Chondrocyte (in vitro differentiated cells): ENCODE measurements at regions not wholly inside any gene's neighbourhood (a gene's known extent, or its start where the extent isn't known, plus 50 kb on each side); places are given as distances from the start of the nearest gene placed in this dataset.

Experiments used
- DNase-seq: peaks from one replicate; pipeline ENCODE4 v3.0.0; 2021; ENCODE audit warnings: mixed read lengths, low spot score
- H3K27ac Mint-ChIP-seq: one replicate; pipeline ENCODE4 v1.8.0; 2021; ENCODE audit warnings: mild to moderate bottlenecking, moderate library complexity, mixed read lengths; ENCODE audit not compliant: unreplicated experiment
- H3K27me3 Mint-ChIP-seq: 2 replicates; pipeline ENCODE4 v1.8.0; 2021; ENCODE audit warnings: low read depth, mixed read lengths
- H3K36me3 Mint-ChIP-seq: 2 replicates; pipeline ENCODE4 v1.8.0; 2021; ENCODE audit warnings: low read depth, mixed read lengths
- H3K4me1 Mint-ChIP-seq: 2 replicates; pipeline ENCODE4 v1.8.0; 2021; ENCODE audit warnings: low read depth, mild to moderate bottlenecking, mixed read lengths
- H3K4me3 Mint-ChIP-seq: one replicate; pipeline ENCODE4 v1.8.0; 2021; ENCODE audit warnings: mild to moderate bottlenecking, moderate library complexity, mixed read lengths; ENCODE audit not compliant: unreplicated experiment
- H3K9me3 Mint-ChIP-seq: 2 replicates; pipeline ENCODE4 v1.8.0; 2021; ENCODE audit warnings: low read depth, mixed read lengths
- TF ChIP-seq, protein P1 (sequence below): fragments of 200-600 bp; sonication (generic); IDR thresholded peaks from 2 replicates; pipeline ENCODE4 v1.5.0; 2021; ENCODE audit warnings: antibody characterized with exemption, mild to moderate bottlenecking, moderate library complexity

DNA sequence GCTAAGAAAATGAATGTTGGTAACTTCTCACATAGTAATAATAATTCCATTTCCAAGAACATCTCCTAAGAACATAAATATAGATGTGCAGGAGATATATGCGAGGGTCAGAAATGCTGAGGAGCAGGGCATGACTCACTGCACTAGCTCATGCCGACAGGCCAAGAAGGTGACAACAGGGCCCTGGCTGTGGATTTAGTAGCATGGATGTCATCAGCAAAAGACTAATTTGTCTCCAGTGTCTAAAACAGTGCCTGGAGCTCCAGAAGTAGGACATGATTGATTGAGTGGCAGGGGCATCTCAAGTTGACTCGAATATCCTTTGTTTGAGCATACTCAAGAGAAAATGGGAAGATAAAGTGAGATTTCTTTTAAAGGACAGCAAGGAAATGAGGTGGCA, 207.0 kb upstream of the FOXA2 start:
- no peaks in the 10 kb centered on the region for H3K9me3 Mint-ChIP-seq
- H3K4me3 Mint-ChIP-seq: no peak overlapping the region
- H3K36me3 Mint-ChIP-seq: no peaks in the 10 kb centered on the region
- no peak for DNase-seq
- H3K27me3 Mint-ChIP-seq: no peaks in the 10 kb centered on the region
- peaks cover 45% of the 10 kb centered on the region for H3K4me1 Mint-ChIP-seq
- TF ChIP-seq, protein P1, sequence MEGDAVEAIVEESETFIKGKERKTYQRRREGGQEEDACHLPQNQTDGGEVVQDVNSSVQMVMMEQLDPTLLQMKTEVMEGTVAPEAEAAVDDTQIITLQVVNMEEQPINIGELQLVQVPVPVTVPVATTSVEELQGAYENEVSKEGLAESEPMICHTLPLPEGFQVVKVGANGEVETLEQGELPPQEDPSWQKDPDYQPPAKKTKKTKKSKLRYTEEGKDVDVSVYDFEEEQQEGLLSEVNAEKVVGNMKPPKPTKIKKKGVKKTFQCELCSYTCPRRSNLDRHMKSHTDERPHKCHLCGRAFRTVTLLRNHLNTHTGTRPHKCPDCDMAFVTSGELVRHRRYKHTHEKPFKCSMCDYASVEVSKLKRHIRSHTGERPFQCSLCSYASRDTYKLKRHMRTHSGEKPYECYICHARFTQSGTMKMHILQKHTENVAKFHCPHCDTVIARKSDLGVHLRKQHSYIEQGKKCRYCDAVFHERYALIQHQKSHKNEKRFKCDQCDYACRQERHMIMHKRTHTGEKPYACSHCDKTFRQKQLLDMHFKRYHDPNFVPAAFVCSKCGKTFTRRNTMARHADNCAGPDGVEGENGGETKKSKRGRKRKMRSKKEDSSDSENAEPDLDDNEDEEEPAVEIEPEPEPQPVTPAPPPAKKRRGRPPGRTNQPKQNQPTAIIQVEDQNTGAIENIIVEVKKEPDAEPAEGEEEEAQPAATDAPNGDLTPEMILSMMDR: no peak
- peak overlapping the region; percentile 37 for H3K27ac Mint-ChIP-seq

DNA sequence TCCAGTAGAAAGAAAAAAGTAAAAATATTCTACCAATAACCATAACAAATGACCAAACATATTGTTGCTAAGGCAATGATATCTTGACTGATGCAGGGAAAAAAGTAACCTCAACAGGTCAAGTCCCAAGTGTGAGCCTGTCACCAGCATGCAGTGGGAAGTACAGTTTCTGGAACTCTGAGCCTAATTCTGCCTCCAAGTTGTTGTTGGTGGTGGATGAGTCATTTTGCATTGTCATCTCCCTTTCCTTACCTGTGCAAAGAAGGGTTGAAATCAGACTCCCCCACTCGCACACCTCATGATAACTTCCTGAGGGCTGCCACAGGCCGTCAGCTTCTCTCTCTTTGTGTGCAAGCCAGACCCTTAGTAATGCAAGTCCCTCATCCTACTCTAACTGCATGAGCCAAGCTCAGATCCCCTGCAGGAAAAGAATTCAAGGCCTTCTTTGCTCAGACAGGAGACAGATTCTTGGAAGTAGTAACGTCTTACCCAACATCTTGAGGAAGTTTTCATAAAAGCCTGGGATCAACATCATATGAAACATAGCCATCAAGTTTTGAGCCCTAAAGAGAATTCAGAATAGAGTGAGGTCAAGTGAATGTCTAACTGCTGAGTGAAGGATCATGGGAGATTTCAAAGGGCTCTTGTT, 207.6 kb upstream of the FOXA2 start:
- no peaks in the 10 kb centered on the region for H3K36me3 Mint-ChIP-seq
- no peaks in the 10 kb centered on the region for H3K27me3 Mint-ChIP-seq
- peaks cover 51% of the 10 kb centered on the region for H3K4me1 Mint-ChIP-seq
- no peak overlapping the region for H3K4me3 Mint-ChIP-seq
- peak overlapping the region; percentile 43 for H3K27ac Mint-ChIP-seq
- TF ChIP-seq, protein P1: no peak
- no peaks in the 10 kb centered on the region for H3K9me3 Mint-ChIP-seq
- no peak for DNase-seq

DNA sequence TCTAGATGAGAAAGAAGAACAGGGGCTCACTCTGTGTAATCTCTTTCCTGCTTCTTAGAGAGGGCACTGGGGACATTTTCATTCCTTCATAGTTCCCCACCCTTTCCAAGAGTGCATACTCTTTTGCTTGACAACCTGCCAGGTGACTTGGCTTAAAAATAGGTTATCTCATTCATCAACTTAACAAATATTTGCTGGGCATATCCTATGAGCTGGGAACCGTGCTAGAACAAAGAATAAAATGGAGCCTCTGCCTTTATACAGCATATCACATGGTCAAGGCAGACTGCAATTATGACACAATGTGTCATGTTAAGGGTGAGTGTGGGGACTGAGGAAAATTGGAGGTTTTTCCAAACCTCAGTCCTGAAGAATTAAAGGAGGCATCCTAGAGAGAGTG, 209.8 kb upstream of the FOXA2 start:
- peak overlapping the region; percentile 95 for H3K27ac Mint-ChIP-seq
- H3K27me3 Mint-ChIP-seq: no peaks in the 10 kb centered on the region
- peaks cover 60% of the 10 kb centered on the region for H3K4me1 Mint-ChIP-seq
- H3K9me3 Mint-ChIP-seq: no peaks in the 10 kb centered on the region
- no peaks in the 10 kb centered on the region for H3K36me3 Mint-ChIP-seq
- no peak for DNase-seq
- TF ChIP-seq, protein P1: no peak
- no peak overlapping the region for H3K4me3 Mint-ChIP-seq

DNA sequence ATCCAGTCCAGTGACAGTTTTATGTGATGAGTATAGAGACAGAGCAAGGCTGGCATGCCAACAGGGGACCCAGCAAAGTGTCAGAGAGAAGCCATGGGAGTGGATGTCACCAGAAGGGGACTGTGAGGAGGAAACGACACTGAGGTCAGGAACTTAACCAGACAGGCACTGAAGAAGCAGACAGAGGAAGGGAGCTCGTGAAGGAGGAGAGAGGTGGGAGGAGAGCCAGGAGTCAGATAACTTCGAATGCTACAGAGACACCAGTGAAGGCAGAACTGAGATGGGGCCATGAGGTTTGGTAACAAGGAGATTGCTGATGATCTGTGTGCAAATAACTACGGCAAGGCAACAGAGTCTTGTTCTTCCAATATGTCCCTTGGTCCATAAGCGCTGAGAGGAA, 211.1 kb upstream of the FOXA2 start:
- DNase-seq: no peak
- TF ChIP-seq, protein P1: no peak
- H3K27ac Mint-ChIP-seq: peak overlapping the region; percentile 95
- no peaks in the 10 kb centered on the region for H3K36me3 Mint-ChIP-seq
- H3K27me3 Mint-ChIP-seq: no peaks in the 10 kb centered on the region
- H3K4me1 Mint-ChIP-seq: peaks cover 66% of the 10 kb centered on the region
- no peak overlapping the region for H3K4me3 Mint-ChIP-seq
- H3K9me3 Mint-ChIP-seq: no peaks in the 10 kb centered on the region

DNA sequence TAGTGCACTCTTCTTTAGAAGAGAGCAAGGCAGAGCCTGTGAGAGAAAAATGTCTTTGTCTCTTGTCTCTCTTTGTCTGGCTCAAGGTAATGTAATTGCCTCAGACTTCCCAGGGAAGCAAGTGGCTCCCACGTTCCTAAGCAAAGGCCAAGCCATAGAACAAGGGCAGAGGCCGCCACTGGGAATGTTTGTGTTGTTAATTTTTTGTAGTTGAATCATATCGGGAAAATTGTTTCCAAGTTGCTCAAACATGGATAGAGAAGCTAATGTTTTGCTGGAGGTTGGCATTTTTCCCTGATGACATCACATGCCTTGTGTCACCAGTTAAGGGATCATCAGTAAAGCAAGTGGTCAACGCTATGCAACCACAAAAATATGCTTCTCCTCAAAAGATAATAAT, 211.5 kb upstream of the FOXA2 start:
- Mint-ChIP-seq H3K36me3 (no peaks in the 10 kb centered on the region), H3K9me3 (no peaks in the 10 kb centered on the region), H3K27ac (peak overlapping the region; percentile 95), H3K4me1 (peaks cover 68% of the 10 kb centered on the region), H3K4me3 (no peak overlapping the region), H3K27me3 (no peaks in the 10 kb centered on the region)
- TF ChIP-seq, protein P1: no peak
- DNase-seq: no peak
